ENCODE measurements at regions not wholly inside any gene's neighbourhood (a gene's known extent, or its start where the extent isn't known, plus 50 kb on each side); places are given as distances from the start of the nearest gene placed in this dataset.
"Not testable (repeated sequence)": the region's sequence is repeated elsewhere in the genome, so short reads cannot be mapped to it uniquely, and the experiment has no call there.

DNA sequence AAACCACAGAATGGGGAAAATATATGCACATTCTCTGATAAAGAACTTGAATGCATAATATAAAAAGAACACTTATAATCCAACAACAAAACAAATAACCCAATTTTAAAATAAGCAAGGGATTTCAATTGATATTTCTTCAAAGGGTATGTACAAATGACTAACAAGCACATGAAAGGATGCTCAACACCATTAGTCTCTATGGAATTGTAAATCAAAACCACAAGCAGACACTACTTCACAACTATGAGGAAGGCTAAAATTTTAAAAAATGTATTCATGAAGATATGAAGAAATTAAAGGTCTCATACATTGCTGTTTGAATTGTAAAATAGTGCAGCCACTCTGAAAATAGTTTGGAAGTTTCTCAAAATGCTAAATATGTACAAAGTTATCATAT lies 78.9 kb upstream of the GAS1 start:
- TF ChIP-seq CTCF (IDR thresholded peaks at IDR 0.05; ENCODE audit: low read depth, low read length, poor library complexity, severe bottlenecking) (no peak), EZH2phosphoT487 (IDR thresholded peaks at IDR 0.05; ENCODE audit: borderline replicate concordance, low read length) (no peak)
- H3F3A ChIP-seq (ENCODE audit: control insufficient read depth, insufficient read depth), result no peaks in the 10 kb centered on the region
- H3K79me2 ChIP-seq (ENCODE audit: control insufficient read depth, low read length), result no peaks in the 10 kb centered on the region
- H3K4me2 ChIP-seq (ENCODE audit: low read length), result no peak overlapping the region
- H3K27me3 ChIP-seq (ENCODE audit: control insufficient read depth, low read length), result no peaks in the 10 kb centered on the region
- no peaks in the 10 kb centered on the region for H3K36me3 ChIP-seq (ENCODE audit: control insufficient read depth, low read length)
- no peaks in the 10 kb centered on the region for H3K9me3 ChIP-seq (ENCODE audit: control insufficient read depth, insufficient read depth, low read length)
- no peaks in the 10 kb centered on the region for H4K20me1 ChIP-seq (ENCODE audit: control insufficient read depth, insufficient read depth, low read depth, low read length)
- no peaks in the 10 kb centered on the region for H3K9me2 ChIP-seq (replicated peaks; ENCODE audit: control insufficient read depth, low read length)
- no peaks in the 10 kb centered on the region for H3K4me1 ChIP-seq (ENCODE audit: control insufficient read depth, low read length)
- no peak overlapping the region for H3K27ac ChIP-seq (ENCODE audit: low read depth, low read length)
- no peak overlapping the region for H3K4me3 ChIP-seq (ENCODE audit: low read length)

- not testable (repeated sequence) for H3K36me3 ChIP-seq (ENCODE audit: control insufficient read depth, low read length); H3K27ac ChIP-seq (ENCODE audit: low read depth, low read length); H3K9me3 ChIP-seq (ENCODE audit: control insufficient read depth, insufficient read depth, low read length); H3K27me3 ChIP-seq (ENCODE audit: control insufficient read depth, low read length); H3K4me3 ChIP-seq (ENCODE audit: low read length); H3K4me1 ChIP-seq (ENCODE audit: control insufficient read depth, low read length); H3K4me2 ChIP-seq (ENCODE audit: low read length); H3F3A ChIP-seq (ENCODE audit: control insufficient read depth, insufficient read depth); H3K9me2 ChIP-seq (replicated peaks; ENCODE audit: control insufficient read depth, low read length); H4K20me1 ChIP-seq (ENCODE audit: control insufficient read depth, insufficient read depth, low read depth, low read length); H3K79me2 ChIP-seq (ENCODE audit: control insufficient read depth, low read length)
Observed at GRCh38 chr9:87028836-87029235, 81.5 kb upstream of the GAS1 start.

DNA sequence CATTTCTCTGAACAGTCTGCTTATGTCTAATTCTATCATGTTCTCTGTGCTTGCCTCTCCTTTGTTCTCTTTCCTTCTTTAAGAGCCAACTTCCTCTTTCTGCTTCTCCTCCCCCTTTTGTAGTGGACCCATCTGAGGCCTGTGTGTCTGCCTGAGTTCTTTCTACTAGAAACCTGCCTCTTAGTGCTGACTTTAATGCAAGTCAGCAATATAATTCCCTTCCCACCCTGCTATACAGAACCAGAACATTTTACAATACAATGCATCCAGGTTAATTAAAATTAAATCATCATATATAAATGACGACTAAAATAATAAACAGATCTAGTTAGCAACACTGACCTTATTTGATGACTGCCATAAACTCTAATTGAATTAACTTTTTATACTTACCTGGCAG lies 82.6 kb upstream of the GAS1 start:
- no peaks in the 10 kb centered on the region for H3F3A ChIP-seq (ENCODE audit: control insufficient read depth, insufficient read depth)
- H3K79me2 ChIP-seq (ENCODE audit: control insufficient read depth, low read length), result no peaks in the 10 kb centered on the region
- H4K20me1 ChIP-seq (ENCODE audit: control insufficient read depth, insufficient read depth, low read depth, low read length), result no peaks in the 10 kb centered on the region
- H3K4me3 ChIP-seq (ENCODE audit: low read length), result no peak overlapping the region
- no peak overlapping the region for H3K27ac ChIP-seq (ENCODE audit: low read depth, low read length)
- H3K4me1 ChIP-seq (ENCODE audit: control insufficient read depth, low read length), result no peaks in the 10 kb centered on the region
- no peaks in the 10 kb centered on the region for H3K27me3 ChIP-seq (ENCODE audit: control insufficient read depth, low read length)
- H3K9me2 ChIP-seq (replicated peaks; ENCODE audit: control insufficient read depth, low read length), result no peaks in the 10 kb centered on the region
- no peaks in the 10 kb centered on the region for H3K9me3 ChIP-seq (ENCODE audit: control insufficient read depth, insufficient read depth, low read length)
- no peak for TF ChIP-seq EZH2phosphoT487 (IDR thresholded peaks at IDR 0.05; ENCODE audit: borderline replicate concordance, low read length)
- TF ChIP-seq CTCF (IDR thresholded peaks at IDR 0.05; ENCODE audit: low read depth, low read length, poor library complexity, severe bottlenecking), result no peak
- no peak overlapping the region for H3K4me2 ChIP-seq (ENCODE audit: low read length)
- no peaks in the 10 kb centered on the region for H3K36me3 ChIP-seq (ENCODE audit: control insufficient read depth, low read length)

GRCh38 chr9:87034841-87035240 lies 87.5 kb upstream of the GAS1 start:
- Histone ChIP-seq H3K27me3 (ENCODE audit: control insufficient read depth, low read length) (no peaks in the 10 kb centered on the region), H3K4me1 (ENCODE audit: control insufficient read depth, low read length) (no peaks in the 10 kb centered on the region), H3K9me3 (ENCODE audit: control insufficient read depth, insufficient read depth, low read length) (no peaks in the 10 kb centered on the region), H3F3A (ENCODE audit: control insufficient read depth, insufficient read depth) (no peaks in the 10 kb centered on the region), H3K79me2 (ENCODE audit: control insufficient read depth, low read length) (no peaks in the 10 kb centered on the region), H4K20me1 (ENCODE audit: control insufficient read depth, insufficient read depth, low read depth, low read length) (no peaks in the 10 kb centered on the region), H3K27ac (ENCODE audit: low read depth, low read length) (no peak overlapping the region), H3K4me2 (ENCODE audit: low read length) (no peak overlapping the region), H3K4me3 (ENCODE audit: low read length) (no peak overlapping the region), H3K36me3 (ENCODE audit: control insufficient read depth, low read length) (no peaks in the 10 kb centered on the region), H3K9me2 (replicated peaks; ENCODE audit: control insufficient read depth, low read length) (no peaks in the 10 kb centered on the region)
- no peak for TF ChIP-seq EZH2phosphoT487 (IDR thresholded peaks at IDR 0.05; ENCODE audit: borderline replicate concordance, low read length)
- TF ChIP-seq CTCF (IDR thresholded peaks at IDR 0.05; ENCODE audit: low read depth, low read length, poor library complexity, severe bottlenecking), result no peak

Measured in DOHH2 (cell line).